ENCODE measurements at regions not wholly inside any gene's neighbourhood (a gene's known extent, or its start where the extent isn't known, plus 50 kb on each side); places are given as distances from the start of the nearest gene placed in this dataset.
"Not testable (repeated sequence)": the region's sequence is repeated elsewhere in the genome, so short reads cannot be mapped to it uniquely, and the experiment has no call there.

DNA sequence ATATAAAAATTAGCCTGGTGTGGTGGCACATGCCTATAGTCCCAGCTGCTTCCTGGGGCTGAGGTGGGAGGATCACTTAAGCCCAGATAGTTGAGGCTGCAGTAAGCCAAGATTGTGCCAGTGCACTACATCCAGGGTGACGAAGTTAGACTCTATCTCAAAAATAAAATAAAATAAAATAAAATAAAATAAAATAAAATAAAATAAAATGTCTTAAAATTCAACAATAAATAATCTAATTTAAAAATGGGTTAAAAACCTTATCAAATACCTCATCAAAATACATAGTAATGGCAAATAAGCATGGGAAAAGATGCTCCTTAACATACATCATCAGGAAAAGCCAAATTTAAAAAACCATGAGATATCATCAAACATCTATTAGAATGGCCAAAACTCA lies 760.2 kb upstream of the AGA start:
- TF ChIP-seq, protein P1, sequence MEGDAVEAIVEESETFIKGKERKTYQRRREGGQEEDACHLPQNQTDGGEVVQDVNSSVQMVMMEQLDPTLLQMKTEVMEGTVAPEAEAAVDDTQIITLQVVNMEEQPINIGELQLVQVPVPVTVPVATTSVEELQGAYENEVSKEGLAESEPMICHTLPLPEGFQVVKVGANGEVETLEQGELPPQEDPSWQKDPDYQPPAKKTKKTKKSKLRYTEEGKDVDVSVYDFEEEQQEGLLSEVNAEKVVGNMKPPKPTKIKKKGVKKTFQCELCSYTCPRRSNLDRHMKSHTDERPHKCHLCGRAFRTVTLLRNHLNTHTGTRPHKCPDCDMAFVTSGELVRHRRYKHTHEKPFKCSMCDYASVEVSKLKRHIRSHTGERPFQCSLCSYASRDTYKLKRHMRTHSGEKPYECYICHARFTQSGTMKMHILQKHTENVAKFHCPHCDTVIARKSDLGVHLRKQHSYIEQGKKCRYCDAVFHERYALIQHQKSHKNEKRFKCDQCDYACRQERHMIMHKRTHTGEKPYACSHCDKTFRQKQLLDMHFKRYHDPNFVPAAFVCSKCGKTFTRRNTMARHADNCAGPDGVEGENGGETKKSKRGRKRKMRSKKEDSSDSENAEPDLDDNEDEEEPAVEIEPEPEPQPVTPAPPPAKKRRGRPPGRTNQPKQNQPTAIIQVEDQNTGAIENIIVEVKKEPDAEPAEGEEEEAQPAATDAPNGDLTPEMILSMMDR (IDR thresholded peaks at IDR 0.05; ENCODE audit: low read depth, low read length) = no peak
- no peak for DNase-seq
- H3K9me3 ChIP-seq = no peaks in the 10 kb centered on the region
- no peaks in the 10 kb centered on the region for H3K27me3 ChIP-seq
- H3K4me1 ChIP-seq = no peaks in the 10 kb centered on the region
- H3K4me3 ChIP-seq (ENCODE audit: low read depth, low read length) = no peak overlapping the region
- no peaks in the 10 kb centered on the region for H3K36me3 ChIP-seq

DNA sequence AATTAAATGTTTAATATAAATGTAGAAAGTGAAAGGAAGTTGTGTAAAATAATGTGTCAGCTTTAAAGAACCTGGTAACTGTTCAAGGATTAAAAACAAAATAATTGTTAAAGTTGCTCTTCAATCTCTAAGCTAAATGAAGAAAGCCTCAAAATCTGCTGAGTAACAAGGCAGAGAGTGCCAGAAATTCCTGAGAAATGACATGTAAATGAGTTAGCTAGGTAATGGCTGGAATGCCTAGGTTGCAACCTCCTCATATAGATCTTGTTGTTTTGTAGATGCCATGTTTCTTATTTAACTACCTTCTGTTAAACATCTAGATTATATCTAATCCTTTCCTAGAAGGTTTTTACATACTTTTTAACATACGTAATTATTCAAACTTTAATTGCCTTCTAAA lies 763.6 kb upstream of the AGA start:
- Histone ChIP-seq H3K9me3 (no peaks in the 10 kb centered on the region), H3K27me3 (no peaks in the 10 kb centered on the region), H3K4me1 (no peaks in the 10 kb centered on the region), H3K36me3 (no peaks in the 10 kb centered on the region), H3K4me3 (ENCODE audit: low read depth, low read length) (no peak overlapping the region)
- TF ChIP-seq, protein P1 (IDR thresholded peaks at IDR 0.05; ENCODE audit: low read depth, low read length) = no peak
- DNase-seq = no peak

DNA sequence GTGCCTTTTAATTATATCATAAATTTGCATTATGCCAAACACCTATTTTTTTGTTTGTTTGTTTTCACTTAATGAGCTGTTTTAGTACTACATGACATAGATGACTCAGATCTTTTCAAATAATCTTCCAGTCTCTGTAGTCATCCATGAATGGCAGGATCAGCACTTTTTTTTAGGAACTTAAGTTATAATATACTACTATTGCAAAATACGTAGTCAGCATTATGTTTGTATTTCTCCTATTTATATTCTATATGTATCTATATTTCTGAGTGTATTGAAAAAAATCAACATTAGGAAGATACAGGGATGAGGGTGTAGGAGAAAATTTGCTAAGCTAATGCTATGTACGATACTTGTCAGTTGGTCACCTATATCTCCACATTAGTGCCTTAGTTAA lies 773.1 kb upstream of the AGA start:
- TF ChIP-seq, protein P1 (IDR thresholded peaks at IDR 0.05; ENCODE audit: low read depth, low read length) = no peak
- Histone ChIP-seq H3K9me3 (no peaks in the 10 kb centered on the region), H3K36me3 (no peaks in the 10 kb centered on the region), H3K4me1 (no peaks in the 10 kb centered on the region), H3K27me3 (no peaks in the 10 kb centered on the region), H3K4me3 (ENCODE audit: low read depth, low read length) (no peak overlapping the region)
- DNase-seq = no peak

DNA sequence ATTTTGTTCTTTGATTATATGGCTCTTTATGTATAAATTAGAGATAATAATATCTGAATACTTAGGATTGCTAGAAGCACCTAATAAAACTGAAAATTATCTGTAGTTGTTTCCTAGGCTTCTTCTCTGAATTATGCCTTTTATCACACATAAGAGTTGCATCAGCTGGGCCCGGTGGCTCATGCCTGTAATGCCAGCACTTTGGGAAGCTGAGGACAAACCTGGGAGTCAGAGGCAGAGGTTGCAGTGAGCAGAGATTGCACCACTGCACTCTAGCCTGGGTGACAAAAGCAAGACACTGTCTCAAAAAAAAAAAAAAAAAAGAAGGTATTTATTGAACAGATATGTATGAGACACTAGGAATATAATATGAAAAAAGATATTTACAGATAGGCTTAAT lies 773.5 kb upstream of the AGA start:
- no peak for DNase-seq
- Histone ChIP-seq H3K4me3 (ENCODE audit: low read depth, low read length) (no peak overlapping the region), H3K9me3 (no peaks in the 10 kb centered on the region), H3K4me1 (no peaks in the 10 kb centered on the region), H3K36me3 (no peaks in the 10 kb centered on the region), H3K27me3 (no peaks in the 10 kb centered on the region)
- TF ChIP-seq, protein P1 (IDR thresholded peaks at IDR 0.05; ENCODE audit: low read depth, low read length) = no peak

DNA sequence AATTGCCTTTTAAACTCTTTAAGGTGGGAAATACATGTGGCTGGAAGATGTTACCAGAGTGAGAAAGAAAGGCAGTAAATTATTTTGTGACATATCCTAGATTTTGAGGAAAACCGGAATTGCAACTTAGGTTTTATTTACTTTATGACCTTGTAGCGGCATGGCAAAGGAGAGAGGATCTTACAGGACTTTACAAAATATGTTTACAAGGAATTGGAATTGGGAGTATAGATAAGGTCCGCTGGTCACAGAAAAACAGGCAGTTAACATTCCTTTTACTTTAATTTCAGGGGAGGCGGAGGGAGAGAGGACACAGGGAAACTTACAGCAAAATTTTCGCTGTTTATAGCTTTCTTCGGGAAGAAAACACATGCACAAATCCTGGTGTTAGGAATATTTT lies 784.2 kb upstream of the AGA start:
- not testable (repeated sequence) for H3K36me3 ChIP-seq; H3K4me1 ChIP-seq; H3K9me3 ChIP-seq; DNase-seq; H3K27me3 ChIP-seq; H3K4me3 ChIP-seq (ENCODE audit: low read depth, low read length)

DNA sequence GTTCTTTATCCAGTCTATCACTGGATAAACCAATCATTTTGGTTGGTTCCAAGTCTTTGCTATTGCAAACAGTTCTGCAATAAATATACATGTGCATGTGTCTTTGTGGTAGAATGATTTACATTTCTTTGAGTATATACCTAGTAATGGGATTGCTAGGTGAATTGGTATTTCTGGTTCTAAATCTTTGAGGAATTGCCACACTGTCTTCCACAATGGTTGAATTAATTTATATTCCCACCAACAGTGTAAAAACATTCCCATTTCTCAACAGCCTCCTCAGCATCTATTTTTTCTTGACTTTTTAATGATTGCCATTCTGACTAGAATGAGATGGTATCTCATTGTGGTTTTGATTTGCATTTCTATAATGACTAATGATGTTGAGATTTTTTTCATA lies 791.7 kb upstream of the AGA start:
- Histone ChIP-seq H3K9me3 (no peaks in the 10 kb centered on the region), H3K36me3 (no peaks in the 10 kb centered on the region), H3K27me3 (no peaks in the 10 kb centered on the region), H3K4me3 (ENCODE audit: low read depth, low read length) (no peak overlapping the region), H3K4me1 (no peaks in the 10 kb centered on the region)
- DNase-seq = no peak
- TF ChIP-seq, protein P1 (IDR thresholded peaks at IDR 0.05; ENCODE audit: low read depth, low read length) = no peak

DNA sequence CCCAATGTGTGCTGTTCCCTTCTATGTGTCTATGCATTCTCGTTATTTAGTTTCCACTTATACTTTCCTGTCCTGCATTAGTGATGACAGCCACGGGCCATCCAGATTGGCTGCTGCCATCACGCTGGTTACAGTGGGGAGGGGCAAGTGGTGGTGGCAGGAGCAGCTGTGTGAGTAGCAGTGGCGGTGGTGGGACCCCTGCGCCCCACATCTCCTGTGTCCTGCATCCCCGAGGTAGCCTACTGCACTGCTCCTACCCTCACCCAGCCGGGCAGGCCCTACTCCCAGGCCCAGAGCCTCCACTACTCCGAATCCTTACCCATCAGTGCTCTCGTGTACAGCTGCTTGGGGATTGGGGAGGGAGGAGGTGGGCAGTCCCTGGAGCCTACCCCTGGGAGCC lies 798.7 kb upstream of the AGA start:
- Histone ChIP-seq H3K4me3 (ENCODE audit: low read depth, low read length) (no peak overlapping the region), H3K4me1 (no peaks in the 10 kb centered on the region), H3K9me3 (no peaks in the 10 kb centered on the region), H3K36me3 (no peaks in the 10 kb centered on the region), H3K27me3 (no peaks in the 10 kb centered on the region)
- TF ChIP-seq, protein P1 (IDR thresholded peaks at IDR 0.05; ENCODE audit: low read depth, low read length) = no peak
- DNase-seq = peak; percentile 2
